ENCODE measurements at regions not wholly inside any gene's neighbourhood (a gene's known extent, or its start where the extent isn't known, plus 50 kb on each side); places are given as distances from the start of the nearest gene placed in this dataset.

- no peaks in the 10 kb centered on the region for H3K4me1 ChIP-seq
- no peaks in the 10 kb centered on the region for H3K27me3 ChIP-seq
- WGBS, 2 donors, result 56 to 59% methylated on average over 2 of the region's 2 CpGs
- no peaks in the 10 kb centered on the region for H3K9me3 ChIP-seq
- no peak for ATAC-seq
- H3K27ac ChIP-seq, result no peak overlapping the region
- TF ChIP-seq POLR2A (IDR thresholded peaks at IDR 0.05), result no peak
- peak in 6 of 7 experiments; percentile 32 to 43 (median 34) for TF ChIP-seq CTCF (IDR thresholded peaks at IDR 0.05)
- DNase-seq, result no peak
- intact Hi-C loops (cut with DNase I), result no loop called here
- H3K4me3 ChIP-seq, result no peak overlapping the region
- H3K36me3 ChIP-seq (replicated peaks in 1 of 2; ENCODE audit: insufficient read depth in 1 of 2, low read depth in 2 of 2), result no peaks in the 10 kb centered on the region
These were observed 1707.6 kb upstream of the SLC10A2 start for GRCh38 chr13:104773775-104774174.

GRCh38 chr13:104769545-104769944 is 1703.3 kb upstream of the SLC10A2 start:
- 61 to 62% methylated on average over 4 of the region's 4 CpGs for WGBS, 2 donors
- intact Hi-C loops (cut with DNase I), result no loop called here
- DNase-seq, result no peak

GRCh38 chr13:104766319-104766718 is 1700.1 kb upstream of the SLC10A2 start:
- H3K27ac ChIP-seq, result no peak overlapping the region
- no peak overlapping the region for H3K4me3 ChIP-seq
- ATAC-seq, result no peak
- H3K4me1 ChIP-seq, result no peaks in the 10 kb centered on the region
- H3K27me3 ChIP-seq, result no peaks in the 10 kb centered on the region
- TF ChIP-seq POLR2A (IDR thresholded peaks at IDR 0.05) (no peak), CTCF (IDR thresholded peaks at IDR 0.05) (no peak)
- no peak for DNase-seq
- intact Hi-C loops (cut with DNase I), result no loop called here
- no peaks in the 10 kb centered on the region for H3K36me3 ChIP-seq (replicated peaks in 1 of 2; ENCODE audit: insufficient read depth in 1 of 2, low read depth in 2 of 2)
- no peaks in the 10 kb centered on the region for H3K9me3 ChIP-seq

More at GRCh38 chr13:104769545-104769944, 1703.3 kb upstream of the SLC10A2 start:
- Histone ChIP-seq H3K36me3 (replicated peaks in 1 of 2; ENCODE audit: insufficient read depth in 1 of 2, low read depth in 2 of 2) (no peaks in the 10 kb centered on the region), H3K4me1 (no peaks in the 10 kb centered on the region), H3K27me3 (no peaks in the 10 kb centered on the region), H3K27ac (no peak overlapping the region), H3K9me3 (no peaks in the 10 kb centered on the region), H3K4me3 (no peak overlapping the region)
- ATAC-seq, result no peak
- TF ChIP-seq CTCF (IDR thresholded peaks at IDR 0.05), result no peak
- no peak for TF ChIP-seq POLR2A (IDR thresholded peaks at IDR 0.05)

- H3K36me3 ChIP-seq (replicated peaks in 1 of 2; ENCODE audit: insufficient read depth in 1 of 2, low read depth in 2 of 2), result no peaks in the 10 kb centered on the region
- no peak overlapping the region for H3K27ac ChIP-seq
- DNase-seq (no peak), ATAC-seq (no peak)
- intact Hi-C loops (cut with DNase I), result no loop called here
- no peaks in the 10 kb centered on the region for H3K27me3 ChIP-seq
- TF ChIP-seq CTCF (IDR thresholded peaks at IDR 0.05) (no peak), POLR2A (IDR thresholded peaks at IDR 0.05) (no peak)
- no peak overlapping the region for H3K4me3 ChIP-seq
- no peaks in the 10 kb centered on the region for H3K4me1 ChIP-seq
- 60 to 67% methylated on average over 4 of the region's 4 CpGs for WGBS, 2 donors
- H3K9me3 ChIP-seq, result no peaks in the 10 kb centered on the region
These were observed 1698.4 kb upstream of the SLC10A2 start for GRCh38 chr13:104764600-104764999.

- intact Hi-C loops (cut with DNase I), result no loop called here
- WGBS, 2 donors, result 87 to 93% methylated on average over 3 of the region's 3 CpGs
- no peak for ATAC-seq
These were observed 1692.9 kb upstream of the SLC10A2 start for GRCh38 chr13:104759069-104759468.

More at GRCh38 chr13:104759069-104759468, 1692.9 kb upstream of the SLC10A2 start:
- H3K27me3 ChIP-seq, result no peaks in the 10 kb centered on the region
- no peaks in the 10 kb centered on the region for H3K36me3 ChIP-seq (replicated peaks in 1 of 2; ENCODE audit: insufficient read depth in 1 of 2, low read depth in 2 of 2)
- H3K4me3 ChIP-seq, result no peak overlapping the region
- H3K4me1 ChIP-seq, result no peaks in the 10 kb centered on the region
- no peak overlapping the region for H3K27ac ChIP-seq
- no peak for DNase-seq
- TF ChIP-seq POLR2A (IDR thresholded peaks at IDR 0.05), result no peak
- TF ChIP-seq CTCF (IDR thresholded peaks at IDR 0.05), result no peak
- H3K9me3 ChIP-seq, result no peaks in the 10 kb centered on the region
